NCI-H82 treated with DMSO at 0.1 percent for 48 hours (cell line): ENCODE measurements at regions not wholly inside any gene's neighbourhood (a gene's known extent, or its start where the extent isn't known, plus 50 kb on each side); places are given as distances from the start of the nearest gene placed in this dataset.

Source experiments
- DNase-seq: peaks from one replicate; lab custom pipeline; 2025; ENCODE audit not compliant: unreplicated experiment; lab: John Stamatoyannopoulos, UW

- DNase-seq, result no peak
Observed at GRCh38 chr6:124877468-124877867, 84.8 kb upstream of the RNF217 start.

DNA sequence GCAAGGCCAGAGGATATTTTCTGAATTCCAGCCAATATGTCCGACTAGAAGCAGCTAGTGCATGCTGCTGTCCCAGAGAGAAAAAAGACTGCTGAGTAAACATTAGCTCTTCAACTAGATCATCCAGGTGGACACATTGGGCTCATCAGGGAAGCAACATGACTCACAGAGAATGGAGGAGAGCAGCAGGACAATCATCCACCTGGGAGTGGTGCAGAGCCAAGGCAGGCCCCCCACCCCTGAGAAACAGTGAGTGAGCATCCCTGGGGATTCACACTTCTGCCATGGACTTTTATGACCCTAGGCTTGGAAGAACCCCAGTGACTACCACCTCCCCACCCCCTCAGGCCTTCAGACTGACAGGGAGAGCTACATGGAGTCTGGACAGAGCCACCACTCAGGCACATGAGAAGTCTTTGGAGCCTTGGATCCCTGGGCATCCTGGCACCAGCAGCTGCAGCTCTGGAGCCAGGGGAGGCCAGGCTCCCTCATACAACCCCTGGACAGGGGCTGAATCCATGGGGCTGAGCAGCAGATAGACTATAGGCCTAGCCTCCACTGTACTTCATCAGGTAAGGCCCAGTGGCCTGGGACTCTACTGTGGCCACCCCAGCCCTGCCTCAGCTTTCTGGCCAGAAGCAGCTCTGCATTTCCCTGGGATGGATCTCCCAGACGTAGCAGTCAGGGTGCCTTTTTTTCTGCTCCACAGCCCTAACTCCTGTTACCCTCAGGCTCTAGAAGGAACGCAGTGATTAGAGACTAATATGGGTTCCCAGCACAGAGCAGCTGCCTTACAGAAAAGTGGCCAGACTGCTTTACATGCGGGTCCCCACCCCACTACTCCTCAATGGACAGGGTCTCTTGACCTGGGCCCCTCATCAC, 82.9 kb upstream of the RNF217 start:
- DNase-seq, result no peak

GRCh38 chr6:124879992-124880355, 82.3 kb upstream of the RNF217 start:
- no peak for DNase-seq

- DNase-seq, result peak; percentile 28
Observed at GRCh38 chr6:124881898-124882578, 80.2 kb upstream of the RNF217 start.

GRCh38 chr6:124882579-124883393, 79.5 kb upstream of the RNF217 start:
- DNase-seq, result no peak

- DNase-seq, result no peak
Observed at GRCh38 chr6:124885171-124885570, 77.1 kb upstream of the RNF217 start.

DNA sequence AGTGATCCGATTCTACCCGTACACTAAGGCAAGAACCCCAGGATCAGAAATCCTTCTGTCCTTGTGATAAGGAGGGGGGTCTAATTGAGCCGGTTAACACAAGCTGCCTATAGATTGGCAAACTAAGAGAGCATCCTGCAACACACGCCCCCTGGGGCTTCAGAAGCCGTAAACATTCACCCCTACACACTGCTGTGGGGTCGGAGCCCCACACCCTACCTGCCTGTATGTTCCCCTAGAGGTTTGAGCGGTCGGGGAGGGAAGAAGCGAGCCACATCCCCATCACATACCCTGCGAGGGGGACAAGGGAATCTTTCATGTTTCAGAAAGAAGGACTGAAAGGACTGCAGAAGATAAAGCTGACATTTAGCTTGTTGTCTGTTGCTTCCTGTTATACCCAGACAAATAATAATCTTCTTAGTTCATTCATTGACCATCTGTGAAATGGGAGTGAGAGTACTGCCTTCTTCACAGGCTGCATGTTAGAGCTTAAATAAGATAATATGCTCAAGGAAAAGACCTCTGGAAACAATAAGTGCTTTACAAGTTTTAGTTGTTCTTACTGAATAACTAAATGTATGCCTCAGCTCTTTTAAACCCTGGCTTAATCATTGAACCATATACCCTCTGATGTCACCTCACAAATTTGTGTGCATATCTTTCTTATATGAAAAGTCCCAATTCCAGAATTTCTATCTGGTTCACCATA, 74.2 kb upstream of the RNF217 start:
- DNase-seq, result no peak

GRCh38 chr6:124888581-124889371, 73.5 kb upstream of the RNF217 start:
- no peak for DNase-seq

DNA sequence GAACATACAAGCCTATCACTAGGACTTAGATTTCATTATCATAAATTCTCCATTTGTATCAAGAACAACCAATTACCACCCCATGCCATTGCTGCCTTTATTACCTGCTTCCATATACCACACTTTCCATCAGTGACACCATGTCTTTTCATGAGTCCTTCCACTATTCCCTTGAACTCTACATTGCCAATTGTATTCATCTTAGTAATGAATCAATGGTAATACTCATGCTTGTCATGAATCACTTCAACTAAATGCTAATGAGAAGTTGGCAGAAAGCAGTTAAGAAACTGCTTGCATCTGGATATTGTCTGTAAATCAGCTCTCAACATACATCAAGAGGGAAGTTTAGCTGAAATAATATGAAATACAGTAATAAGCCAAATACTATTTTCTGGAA, 61.2 kb upstream of the RNF217 start:
- DNase-seq, result no peak

DNA sequence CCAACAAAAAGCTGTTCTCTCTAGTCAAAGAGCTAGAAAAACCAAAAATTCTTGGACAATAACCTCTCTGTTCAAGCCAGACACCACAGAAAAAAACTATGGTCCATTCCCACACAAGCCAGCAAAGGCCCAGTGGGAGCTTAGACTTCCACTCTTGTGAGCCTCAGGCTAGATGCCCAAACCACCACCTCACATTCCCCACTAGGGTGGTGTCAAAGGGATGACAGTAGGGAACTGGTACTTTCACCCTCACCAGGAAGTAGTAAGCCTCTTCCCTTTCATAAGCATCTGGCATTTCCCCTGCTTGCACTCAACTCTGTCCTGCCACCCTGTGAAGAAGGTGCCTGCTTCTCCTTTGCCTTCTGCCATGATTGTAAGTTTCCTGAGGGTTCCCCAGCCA, 58.4 kb upstream of the RNF217 start:
- DNase-seq, result no peak

GRCh38 chr6:124907596-124907995, 54.6 kb upstream of the RNF217 start:
- DNase-seq, result no peak
